ENCODE measurements at regions not wholly inside any gene's neighbourhood (a gene's known extent, or its start where the extent isn't known, plus 50 kb on each side); places are given as distances from the start of the nearest gene placed in this dataset.

DNA sequence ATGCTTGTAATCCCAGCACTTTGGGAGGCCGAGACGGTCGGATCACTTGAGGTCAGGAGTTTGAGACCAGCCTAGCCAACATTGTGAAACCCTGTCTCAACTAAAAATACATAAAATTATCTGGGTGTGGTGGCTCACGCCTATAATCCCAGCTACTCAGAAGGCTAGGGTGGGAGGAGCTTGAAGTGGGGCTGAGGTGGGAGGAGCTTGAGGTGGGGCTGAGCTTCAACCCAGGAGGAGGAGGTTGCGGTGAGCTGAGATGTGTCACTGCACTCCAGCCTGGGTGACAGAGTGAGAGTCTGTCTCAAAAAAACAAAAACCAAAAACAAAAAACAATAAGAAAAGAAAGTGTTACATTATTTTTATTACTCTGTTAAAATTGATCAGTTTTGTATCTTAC, 1164.4 kb upstream of the IGFBP7 start:
- intact Hi-C loops (cut with DNase I) = no loop called here
- DNase-seq (ENCODE audit: missing footprints) = no peak
- no peak for ATAC-seq

DNA sequence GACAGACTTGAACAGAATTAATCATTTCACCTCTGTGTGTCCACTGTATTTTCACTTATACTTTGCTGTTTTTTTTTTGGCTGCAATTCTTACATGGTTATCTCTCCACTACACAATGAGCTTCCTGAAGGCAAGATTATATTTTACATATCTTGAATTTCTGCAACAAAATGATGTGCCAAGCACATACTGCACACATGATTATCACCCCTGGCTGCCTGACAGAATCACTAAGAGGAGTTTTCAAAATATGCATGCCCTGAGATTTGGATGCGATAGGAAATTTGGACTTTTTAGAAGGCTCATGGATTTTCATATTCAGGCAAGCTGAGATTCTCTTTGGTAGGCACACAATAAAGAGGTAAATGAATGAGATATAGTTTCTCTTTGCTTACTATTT, 1162.1 kb upstream of the IGFBP7 start:
- no peak for DNase-seq (ENCODE audit: missing footprints)
- ATAC-seq = no peak
- intact Hi-C loops (cut with DNase I) = no loop called here

DNA sequence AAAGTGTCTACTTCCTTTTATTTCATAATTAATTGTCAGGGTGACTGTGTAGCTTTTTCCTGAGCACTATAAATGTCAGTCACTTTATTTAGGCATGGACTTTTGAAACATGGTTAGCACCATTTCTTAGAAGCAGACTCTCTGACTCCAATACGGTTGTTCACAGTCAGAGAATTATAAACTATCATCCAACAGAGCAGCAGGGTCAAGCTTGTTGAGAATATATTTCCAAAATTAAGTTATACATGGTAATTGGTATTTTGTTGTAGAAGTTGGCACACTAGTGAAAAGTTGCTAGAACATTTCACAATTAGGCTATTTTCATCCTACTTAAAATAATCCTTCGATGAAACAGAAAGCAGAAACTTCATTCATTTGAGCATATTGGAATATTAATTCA, 1155.5 kb upstream of the IGFBP7 start:
- ATAC-seq (no peak), DNase-seq (ENCODE audit: missing footprints) (no peak)
- intact Hi-C loops (cut with DNase I) = no loop called here

DNA sequence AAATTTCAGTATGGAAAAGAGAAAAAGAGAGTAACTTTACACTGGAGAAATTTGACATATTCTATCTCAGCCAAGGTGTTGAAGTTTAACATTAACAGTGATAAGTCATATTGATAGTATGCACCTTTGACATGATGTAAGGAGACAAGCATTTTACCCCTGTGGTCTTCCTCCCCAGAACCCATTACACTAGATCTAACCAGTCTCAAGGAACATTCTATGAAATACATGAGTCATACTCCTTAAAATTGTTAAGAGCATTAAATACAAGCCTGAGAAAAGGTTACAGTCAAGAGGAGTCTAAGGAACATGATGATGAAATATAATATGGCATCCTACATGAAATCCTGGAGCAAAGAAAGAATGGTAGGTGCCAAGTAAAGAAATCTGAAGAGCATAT, 1151.3 kb upstream of the IGFBP7 start:
- no peak for DNase-seq (ENCODE audit: missing footprints)
- no peak for ATAC-seq
- intact Hi-C loops (cut with DNase I) = no loop called here

DNA sequence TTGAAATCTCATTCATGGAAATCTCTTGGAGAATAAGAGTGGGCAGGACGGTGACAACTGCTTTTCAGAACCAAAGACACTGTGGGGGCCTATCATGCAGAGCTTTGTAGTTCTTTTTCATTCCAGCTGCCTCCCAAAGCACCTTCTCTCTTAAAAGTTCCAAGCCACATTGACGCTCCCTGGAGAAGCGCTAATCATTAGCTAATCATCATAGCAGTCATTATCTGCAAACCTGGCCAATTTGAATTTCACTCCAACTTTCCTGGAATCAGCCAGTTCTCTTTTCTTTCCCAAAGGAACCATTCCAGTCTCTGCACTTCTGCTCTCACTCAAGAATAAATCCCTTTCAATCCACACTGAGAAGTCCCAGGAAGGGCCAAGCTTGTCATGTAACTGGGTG, 1144.1 kb upstream of the IGFBP7 start:
- intact Hi-C loops (cut with DNase I) = no loop called here
- ATAC-seq = no peak
- no peak for DNase-seq (ENCODE audit: missing footprints)

DNA sequence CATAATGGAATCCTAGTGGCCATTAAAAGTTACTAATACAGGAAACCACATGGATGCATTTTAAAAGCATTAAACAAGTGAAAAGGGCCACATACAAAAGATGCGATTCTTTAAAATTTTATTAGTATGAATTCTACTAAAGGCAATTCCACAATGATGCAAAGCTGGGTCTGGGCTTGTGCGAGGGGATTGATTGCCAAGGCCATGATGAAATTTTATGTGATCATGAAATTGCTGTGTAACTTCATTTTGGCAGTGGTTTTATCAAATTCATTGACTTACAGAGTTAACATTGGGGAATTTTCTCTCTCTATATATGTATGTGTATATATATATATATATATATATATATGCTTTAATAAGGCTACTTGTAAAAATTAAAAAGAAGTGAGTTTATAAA, 1142.5 kb upstream of the IGFBP7 start:
- no peak for ATAC-seq
- intact Hi-C loops (cut with DNase I) = no loop called here

DNA sequence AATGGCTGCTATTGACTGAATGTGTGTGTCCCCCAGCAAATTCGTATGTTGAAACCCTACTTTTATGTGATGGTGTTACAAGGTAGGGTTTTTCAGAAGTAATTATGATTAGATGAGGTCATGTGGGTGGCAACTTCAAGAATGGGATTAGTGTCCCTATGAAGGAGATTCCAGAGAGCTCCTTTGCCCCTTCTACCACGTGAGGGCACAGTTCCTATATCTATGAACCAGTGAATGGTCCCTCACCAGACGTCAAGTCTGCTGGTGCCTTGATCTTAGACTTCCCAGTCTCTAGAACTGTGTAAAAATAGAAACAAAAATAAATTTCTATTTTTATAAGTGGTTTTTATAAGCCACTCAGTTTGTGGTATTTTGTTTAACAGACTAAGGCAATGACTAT, 1137.6 kb upstream of the IGFBP7 start:
- intact Hi-C loops (cut with DNase I) = no loop called here
- DNase-seq (ENCODE audit: missing footprints) (no peak), ATAC-seq (no peak)

More for the DNA sequence above, 1142.5 kb upstream of the IGFBP7 start:
- no peak for DNase-seq (ENCODE audit: missing footprints)

DNA sequence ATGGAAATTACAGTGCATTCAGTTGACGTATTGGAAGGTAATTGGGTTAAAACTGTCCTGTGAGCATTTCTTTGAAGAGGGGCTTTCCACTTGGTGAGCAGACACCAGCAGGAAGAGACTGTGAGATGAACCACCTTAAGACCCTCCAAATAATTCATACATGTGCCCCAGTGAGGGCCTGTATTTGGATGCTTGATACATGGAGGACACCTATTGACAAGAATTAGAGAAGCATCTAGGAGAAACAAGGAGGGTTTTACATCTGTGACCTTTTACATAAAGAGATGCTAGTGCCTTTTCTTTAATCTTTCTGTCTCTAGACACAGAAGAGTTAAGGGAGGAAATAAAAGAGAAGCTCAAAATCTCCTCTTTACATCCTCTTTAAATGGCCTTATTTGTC, 1115.3 kb upstream of the IGFBP7 start:
- ATAC-seq (no peak), DNase-seq (ENCODE audit: missing footprints) (no peak)
- intact Hi-C loops (cut with DNase I) = no loop called here

DNA sequence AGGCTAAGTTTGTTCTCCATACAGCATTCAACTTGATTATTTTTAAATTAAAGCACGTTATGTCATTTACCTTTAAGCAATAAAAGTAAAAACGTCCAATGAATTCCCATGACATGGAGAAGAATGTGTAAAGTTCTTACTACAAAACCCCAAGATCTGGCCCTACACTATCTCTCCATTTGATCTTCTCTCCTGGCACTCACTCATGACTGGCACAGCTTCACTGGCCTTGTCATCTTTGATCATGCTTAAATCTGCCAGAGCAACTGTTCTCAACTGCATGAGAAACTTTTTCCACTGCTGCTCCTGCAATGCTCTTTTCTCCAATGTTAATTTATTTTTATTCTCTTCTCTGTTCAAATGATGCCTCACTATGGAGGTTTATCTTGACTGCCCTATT, 1109.0 kb upstream of the IGFBP7 start:
- DNase-seq (ENCODE audit: missing footprints) (no peak), ATAC-seq (no peak)
- intact Hi-C loops (cut with DNase I) = no loop called here

DNA sequence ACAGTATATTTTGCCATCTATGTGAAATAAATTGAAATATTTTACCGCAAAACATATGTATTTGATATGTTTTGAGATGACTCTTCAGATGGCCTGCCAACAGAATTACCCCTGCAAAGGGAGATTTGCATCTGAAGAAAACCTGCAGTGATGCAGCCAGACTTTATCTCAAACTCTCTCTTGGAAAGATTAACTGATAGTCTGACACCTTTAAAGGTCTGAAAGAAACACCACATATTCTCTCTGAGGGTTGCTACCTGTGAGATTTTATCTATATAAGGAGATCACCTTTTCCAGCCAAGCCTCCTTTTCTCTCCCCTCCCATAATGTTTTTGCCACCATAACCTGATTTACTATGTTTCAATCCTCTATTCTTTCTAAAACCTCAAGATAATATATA, 1106.3 kb upstream of the IGFBP7 start:
- DNase-seq (ENCODE audit: missing footprints) = no peak
- no peak for ATAC-seq
- intact Hi-C loops (cut with DNase I) = no loop called here

DNA sequence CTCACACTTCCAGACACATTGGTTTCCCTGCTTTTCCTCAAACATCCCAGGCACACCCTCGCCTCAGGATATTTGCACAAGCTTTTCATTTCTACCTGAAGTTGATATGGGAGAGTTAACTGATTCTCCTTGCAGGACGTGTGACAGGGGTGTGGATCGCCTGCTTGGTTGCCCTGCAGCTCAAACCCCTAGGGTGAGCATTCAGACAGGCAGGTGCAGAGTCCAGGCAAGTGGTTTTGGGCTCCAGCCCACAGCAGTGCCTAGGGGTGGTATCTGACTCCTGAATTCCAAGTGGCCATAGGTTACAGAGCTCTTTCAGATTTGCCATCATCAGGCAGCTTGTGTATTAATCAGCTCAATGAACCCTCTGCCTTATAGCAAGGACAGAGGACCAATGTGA, 1104.2 kb upstream of the IGFBP7 start:
- no peak for DNase-seq (ENCODE audit: missing footprints)
- no peak for ATAC-seq
- intact Hi-C loops (cut with DNase I) = no loop called here

DNA sequence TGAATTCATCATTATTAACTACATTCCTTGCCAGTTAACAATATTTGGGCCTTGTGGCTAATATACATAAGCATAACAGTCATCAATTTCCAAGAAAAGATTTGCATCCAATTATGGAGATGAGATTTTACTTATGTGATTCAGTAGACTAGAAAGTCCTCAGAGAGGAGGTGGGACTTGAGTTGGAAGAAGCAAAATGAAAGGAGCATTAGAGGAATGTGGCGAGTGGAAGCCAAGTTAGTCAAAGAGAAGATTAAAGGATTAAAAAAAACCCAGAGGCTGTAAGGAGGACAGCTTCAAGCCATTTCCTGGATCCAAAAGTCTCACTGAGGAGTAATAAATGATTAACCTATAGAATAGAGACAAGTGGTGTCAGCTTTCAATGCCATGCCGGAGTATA, 1099.4 kb upstream of the IGFBP7 start:
- DNase-seq (ENCODE audit: missing footprints) (no peak), ATAC-seq (no peak)
- intact Hi-C loops (cut with DNase I) = no loop called here

DNA sequence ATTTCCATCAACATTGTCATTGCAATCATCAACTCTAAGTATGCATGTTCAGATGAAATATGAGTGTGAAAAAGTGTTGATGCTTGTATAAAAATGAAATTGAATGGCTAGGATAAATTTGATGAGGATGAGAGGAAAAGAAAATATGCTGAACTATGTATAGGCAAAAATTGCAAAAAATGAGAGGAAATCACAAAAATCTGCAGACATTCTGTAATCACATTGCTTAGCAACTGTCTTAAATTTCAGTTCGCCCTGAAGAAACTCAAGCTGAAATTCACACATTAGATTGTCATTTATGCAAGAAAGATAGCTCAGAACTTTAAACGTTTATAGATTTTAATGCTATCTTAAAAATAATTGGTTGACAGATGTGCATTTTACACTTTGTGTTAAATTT, 1098.8 kb upstream of the IGFBP7 start:
- no peak for ATAC-seq
- intact Hi-C loops (cut with DNase I) = no loop called here

DNA sequence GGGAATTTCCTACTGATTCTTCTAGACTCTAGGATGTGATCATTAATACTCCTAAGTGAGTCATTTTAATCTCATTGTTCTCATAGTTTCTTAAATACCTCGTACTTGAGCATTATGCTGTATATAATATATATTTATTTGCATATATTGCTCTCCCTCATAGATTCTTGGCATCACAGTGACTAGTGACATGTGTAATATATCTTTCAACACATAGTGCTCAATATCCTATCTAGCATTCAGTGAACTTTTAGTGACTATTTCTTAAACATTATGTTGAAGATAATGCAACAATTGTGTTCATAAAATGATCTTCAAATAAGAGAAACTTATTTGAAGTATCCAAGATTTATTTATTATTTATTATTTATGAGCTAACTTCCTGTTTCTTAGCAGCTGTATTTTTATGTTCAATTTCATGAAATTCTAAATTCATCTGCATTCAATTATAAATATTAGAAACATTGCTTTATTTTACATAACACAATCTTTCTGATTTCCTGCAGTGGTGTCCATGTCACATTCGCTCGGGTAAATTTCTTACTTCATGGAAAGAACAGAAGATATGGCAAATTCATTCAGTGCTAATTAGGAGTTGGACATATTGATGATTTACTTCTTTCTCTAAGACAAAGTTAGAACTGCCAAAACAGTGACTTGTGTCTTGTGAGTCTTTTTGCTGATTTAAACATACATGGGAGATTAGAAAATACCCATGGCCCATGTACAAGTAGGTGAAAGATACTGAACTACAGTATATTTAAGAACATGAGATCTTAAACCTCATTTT, 1095.5 kb upstream of the IGFBP7 start:
- intact Hi-C loops (cut with DNase I) = no loop called here
- DNase-seq (ENCODE audit: missing footprints) (no peak), ATAC-seq (no peak)

More for the DNA sequence above, 1098.8 kb upstream of the IGFBP7 start:
- no peak for DNase-seq (ENCODE audit: missing footprints)

DNA sequence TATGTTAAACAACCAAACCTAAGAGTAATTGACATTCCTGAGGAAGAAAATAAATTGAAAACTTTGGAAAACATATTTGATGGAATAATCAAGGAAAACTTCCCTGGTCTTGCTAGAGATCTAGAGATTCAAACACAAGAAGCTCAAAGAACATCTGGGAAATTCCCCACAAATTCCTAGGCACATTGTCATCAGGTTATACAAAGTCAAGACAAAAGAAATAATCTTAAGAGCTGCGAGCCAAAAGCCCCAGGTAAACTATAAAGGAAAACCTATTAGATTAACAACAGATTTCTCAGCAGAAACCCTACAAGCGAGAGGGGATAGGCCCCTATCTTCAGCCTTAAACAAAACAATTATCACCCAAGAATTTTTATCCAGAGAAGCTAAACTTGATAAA, 1082.0 kb upstream of the IGFBP7 start:
- intact Hi-C loops (cut with DNase I) = no loop called here
- ATAC-seq = no peak
- DNase-seq (ENCODE audit: missing footprints) = no peak

DNA sequence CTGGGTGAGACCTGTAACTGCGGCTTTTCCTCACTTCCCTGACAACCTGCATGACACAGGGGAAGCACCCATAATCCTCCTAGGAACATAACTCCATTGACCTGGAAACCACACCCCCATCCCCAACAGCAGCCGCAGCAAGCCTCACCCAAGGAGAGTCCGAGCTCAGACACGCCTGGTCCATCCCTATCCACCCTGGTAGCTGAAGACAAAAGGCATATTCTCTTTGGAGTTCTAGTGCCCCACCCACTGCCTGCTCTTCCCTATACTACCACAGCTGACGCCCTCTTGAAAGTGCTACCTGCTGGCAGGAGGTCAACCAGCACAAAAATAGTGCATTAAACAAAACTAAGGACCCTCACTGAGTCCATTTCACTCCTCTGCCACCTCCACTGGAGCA, 1080.9 kb upstream of the IGFBP7 start:
- DNase-seq (ENCODE audit: missing footprints) (no peak), ATAC-seq (no peak)
- intact Hi-C loops (cut with DNase I) = no loop called here

DNA sequence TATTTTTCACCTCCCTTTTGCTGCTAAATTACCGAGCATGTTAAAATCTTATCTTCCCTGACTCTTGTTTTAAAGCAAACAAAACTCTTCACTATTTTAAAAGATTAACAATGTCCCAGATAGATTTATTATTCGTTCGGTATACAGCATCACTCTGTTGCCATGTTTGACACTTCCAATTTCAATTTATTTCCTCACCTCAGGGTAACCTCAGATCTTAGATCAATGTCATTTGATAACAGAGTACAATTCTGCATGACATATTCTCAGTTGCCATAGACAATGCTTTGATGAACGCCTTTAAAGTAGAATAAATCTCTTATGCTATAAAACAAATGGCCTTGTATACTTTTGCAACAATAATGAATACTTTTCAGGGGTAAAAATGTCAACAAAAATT, 1078.1 kb upstream of the IGFBP7 start:
- ATAC-seq (no peak), DNase-seq (ENCODE audit: missing footprints) (no peak)
- intact Hi-C loops (cut with DNase I) = no loop called here

DNA sequence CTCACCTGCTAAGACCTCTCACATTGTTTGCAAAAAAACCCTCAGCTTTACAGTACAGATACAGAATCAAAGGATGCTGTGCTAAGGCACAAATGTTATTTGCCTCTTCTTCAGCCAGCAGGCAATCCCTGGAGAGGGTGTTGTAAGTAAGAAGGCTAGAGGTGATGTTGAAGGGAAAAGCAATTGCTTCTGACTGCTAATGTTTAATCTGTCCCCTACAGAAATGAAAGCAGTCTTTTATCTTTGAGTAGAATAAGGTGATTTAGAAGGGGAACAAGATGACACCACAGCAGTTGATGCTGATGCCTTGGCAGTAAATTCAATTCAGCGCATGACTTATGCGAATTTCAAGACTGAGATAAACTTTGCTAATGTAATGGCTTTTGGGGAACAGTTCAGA, 1064.8 kb upstream of the IGFBP7 start:
- DNase-seq (ENCODE audit: missing footprints) (no peak), ATAC-seq (no peak)
- intact Hi-C loops (cut with DNase I) = no loop called here

DNA sequence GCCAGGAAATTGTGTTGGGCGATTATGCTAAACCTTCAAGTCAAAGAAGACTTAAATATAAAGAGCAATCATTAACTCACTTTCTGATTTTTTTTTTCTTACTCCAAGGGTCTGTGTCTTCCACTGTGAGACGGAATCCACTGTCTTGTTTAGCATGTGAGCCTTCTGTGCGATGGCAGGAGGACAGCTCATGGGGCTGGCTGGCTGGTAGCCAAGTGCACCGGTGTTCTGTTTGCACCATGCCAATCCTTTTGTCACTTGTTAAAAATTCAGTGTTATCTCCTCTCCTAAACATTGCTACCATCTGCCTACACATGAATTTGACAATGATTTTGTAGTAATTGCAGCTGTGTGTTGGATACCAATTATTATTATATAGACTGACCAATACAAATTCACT, 1056.3 kb upstream of the IGFBP7 start:
- ATAC-seq (no peak), DNase-seq (ENCODE audit: missing footprints) (no peak)
- intact Hi-C loops (cut with DNase I) = no loop called here

DNA sequence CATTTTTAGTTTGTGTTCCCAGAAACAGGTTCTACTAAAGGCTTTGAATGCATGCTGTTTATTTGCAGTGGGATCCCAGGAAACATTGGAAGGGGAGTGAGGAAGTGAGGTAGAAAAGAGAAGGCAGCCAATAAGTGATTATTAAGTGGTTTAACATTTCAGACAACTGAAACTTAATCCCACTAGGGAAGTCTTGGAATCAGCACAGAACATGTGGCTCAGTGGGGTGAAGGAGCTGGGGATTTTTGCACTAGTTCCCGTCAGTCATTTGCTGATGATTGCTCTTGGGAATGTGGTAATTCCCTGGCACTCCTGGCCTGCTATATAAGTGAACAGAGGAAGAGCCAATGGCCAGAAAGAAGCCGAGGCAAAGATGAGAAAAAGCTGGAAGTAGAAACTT, 1053.0 kb upstream of the IGFBP7 start:
- intact Hi-C loops (cut with DNase I) = no loop called here
- ATAC-seq = no peak
- no peak for DNase-seq (ENCODE audit: missing footprints)

DNA sequence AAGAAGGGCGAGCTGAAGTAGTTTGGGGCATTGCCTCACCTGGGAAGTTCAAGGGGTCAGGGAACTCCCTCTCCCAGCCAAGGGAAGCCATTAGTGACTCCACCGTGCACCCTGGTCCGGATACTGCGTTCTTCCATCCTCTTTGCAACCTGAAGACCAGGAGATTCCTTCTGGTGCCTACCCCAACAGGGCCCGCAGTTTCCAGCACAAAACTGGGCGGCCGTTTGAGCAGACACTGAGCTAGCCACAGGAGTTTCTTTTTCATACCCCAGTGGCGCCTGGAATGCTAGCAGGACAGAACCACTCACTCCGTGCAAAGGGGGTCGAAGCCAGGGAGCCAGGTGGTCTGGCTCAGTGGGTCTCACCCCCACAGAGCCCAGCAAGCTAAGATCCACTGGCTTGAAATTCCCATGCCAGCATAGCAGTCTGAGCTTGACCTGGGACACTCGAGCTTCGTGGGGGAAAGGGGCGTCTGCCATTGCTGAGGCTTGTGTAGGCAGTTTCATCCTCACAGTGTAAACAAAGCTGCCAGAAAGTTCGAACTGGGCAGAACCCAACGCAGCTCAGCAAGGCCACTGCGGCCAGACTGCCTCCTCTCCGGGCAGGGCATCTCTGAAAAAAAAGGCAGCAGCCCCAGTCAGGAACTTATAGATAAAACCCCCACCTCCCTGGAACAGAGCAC, 1039.4 kb upstream of the IGFBP7 start:
- intact Hi-C loops (cut with DNase I) = no loop called here
- no peak for ATAC-seq
- DNase-seq (ENCODE audit: missing footprints) = no peak

Measured in Right ventricle myocardium inferior (tissue), 1 donor.